Colonic mucosa (tissue), 4 donors: ENCODE measurements at regions not wholly inside any gene's neighbourhood (a gene's known extent, or its start where the extent isn't known, plus 50 kb on each side); places are given as distances from the start of the nearest gene placed in this dataset.

Experiments used
- DNase-seq: peaks from one replicate; pipeline ENCODE4 v3.0.0-alpha.2; 2020
- H3K27ac ChIP-seq: fragments of 200-600 bp; one replicate; pipeline ENCODE4 v1.8.0; 2021
- H3K27me3 ChIP-seq: fragments of 200-600 bp; one replicate; pipeline ENCODE4 v1.8.0; 2021
- H3K36me3 ChIP-seq: fragments of 200-600 bp; one replicate; pipeline ENCODE4 v1.8.0; 2021
- H3K4me1 ChIP-seq: fragments of 200-600 bp; one replicate; pipeline ENCODE4 v1.8.0; 2021; ENCODE audit warnings: mild to moderate bottlenecking
- H3K4me3 ChIP-seq: fragments of 200-600 bp; one replicate; pipeline ENCODE4 v1.8.0; 2021
- H3K9ac ChIP-seq, 2 donors: one replicate each; pipeline ENCODE4 v1.7.0; 2013; ENCODE audit warnings: control low read depth in 2 of 2, low read depth in 2 of 2, low read length in 2 of 2
- H3K9me3 ChIP-seq: fragments of 200-600 bp; one replicate; pipeline ENCODE4 v1.8.0; 2021
- CTCF ChIP-seq: fragments of 200-600 bp; IDR thresholded peaks from one replicate; pipeline ENCODE4 v1.8.0; 2022; ENCODE audit warnings: antibody characterized with exemption, mild to moderate bottlenecking
- intact Hi-C: fragments of 100-400 bp; cut with DNase I; formaldehyde crosslinking; loops from one replicate; pipeline ENCODE4 v1.14.1; 2022
- donor health status: healthy.
- donor health status: DM: no; HTN: no; CAD: no.
- donor health status: DM: no; HTN: no; CAD: no.

DNA sequence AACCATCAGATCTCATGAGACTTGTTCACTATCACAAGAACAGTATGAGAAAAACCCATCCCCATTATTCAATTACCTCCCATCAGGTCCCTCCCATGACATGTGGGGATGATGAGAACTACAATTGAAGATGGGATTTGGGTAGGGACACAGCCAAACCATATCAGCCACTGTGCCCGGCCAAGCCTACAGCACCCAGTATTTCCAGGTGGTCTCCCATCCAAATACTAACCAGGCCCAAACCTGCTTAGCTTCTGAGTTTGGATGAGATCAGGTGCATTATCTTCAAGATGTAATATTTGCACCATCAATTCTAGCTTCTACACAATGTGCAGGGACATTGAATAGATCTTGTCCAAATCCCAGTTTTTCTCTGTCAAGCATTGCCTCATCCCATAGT, 196.9 kb downstream of the BAMBI start:
- intact Hi-C loops = loop anchor here (10.0 kb wide), 1 partner anchor 199 kb away; the partner anchor contains the start of gene BAMBI
- no peak for DNase-seq

DNA sequence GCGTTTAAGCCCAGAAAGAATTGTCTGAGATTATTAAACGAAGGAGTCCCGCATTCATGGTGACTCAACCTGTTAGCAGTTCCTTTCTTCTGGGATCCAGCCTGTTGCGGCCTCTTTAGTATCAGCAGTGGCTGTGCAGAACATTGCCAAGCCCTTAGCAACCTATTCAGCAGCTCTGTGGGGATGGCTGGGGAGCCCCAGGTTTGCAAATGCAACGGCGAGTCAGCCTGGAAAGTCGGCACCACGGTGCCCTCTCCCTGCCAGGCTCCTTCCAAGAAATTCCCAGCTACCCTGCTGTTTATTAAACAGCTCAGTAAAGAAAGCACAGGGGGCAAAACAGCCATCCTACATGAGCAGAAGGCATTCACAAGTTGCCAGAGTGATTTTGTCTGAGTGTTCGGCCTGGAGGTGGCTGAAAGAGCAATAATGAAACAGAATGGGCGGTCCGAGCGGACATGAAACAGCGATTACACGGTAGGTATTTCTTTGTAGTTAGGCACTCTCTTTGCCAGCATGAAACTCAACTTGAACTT, 198.3 kb downstream of the BAMBI start:
- intact Hi-C loops = loop anchor here (10.0 kb wide), 1 partner anchor 201 kb away; the partner anchor contains the start of gene BAMBI
- no peak overlapping the region for H3K27ac ChIP-seq
- no peak overlapping the region for H3K4me3 ChIP-seq
- no peak overlapping the region for H3K9ac ChIP-seq
- no peaks in the 10 kb centered on the region for H3K4me1 ChIP-seq
- no peaks in the 10 kb centered on the region for H3K27me3 ChIP-seq
- DNase-seq = no peak
- no peak for TF ChIP-seq CTCF
- H3K9me3 ChIP-seq = no peaks in the 10 kb centered on the region
- no peaks in the 10 kb centered on the region for H3K36me3 ChIP-seq

More for the DNA sequence above, 196.9 kb downstream of the BAMBI start:
- H3K27ac ChIP-seq = no peak overlapping the region
- no peaks in the 10 kb centered on the region for H3K9me3 ChIP-seq
- TF ChIP-seq CTCF = no peak
- H3K9ac ChIP-seq = no peak overlapping the region
- H3K4me1 ChIP-seq = no peaks in the 10 kb centered on the region
- no peaks in the 10 kb centered on the region for H3K27me3 ChIP-seq
- no peak overlapping the region for H3K4me3 ChIP-seq
- no peaks in the 10 kb centered on the region for H3K36me3 ChIP-seq

- Histone ChIP-seq H3K27me3 (no peaks in the 10 kb centered on the region), H3K9ac (no peak overlapping the region), H3K27ac (no peak overlapping the region), H3K9me3 (no peaks in the 10 kb centered on the region), H3K4me1 (no peaks in the 10 kb centered on the region), H3K4me3 (no peak overlapping the region), H3K36me3 (no peaks in the 10 kb centered on the region)
- intact Hi-C loops = loop anchor here (10.0 kb wide), 1 partner anchor 204 kb away; the partner anchor contains the start of gene BAMBI
- TF ChIP-seq CTCF = no peak
- DNase-seq = no peak
Observed at GRCh38 chr10:28878236-28878970, 201.1 kb downstream of the BAMBI start.

DNA sequence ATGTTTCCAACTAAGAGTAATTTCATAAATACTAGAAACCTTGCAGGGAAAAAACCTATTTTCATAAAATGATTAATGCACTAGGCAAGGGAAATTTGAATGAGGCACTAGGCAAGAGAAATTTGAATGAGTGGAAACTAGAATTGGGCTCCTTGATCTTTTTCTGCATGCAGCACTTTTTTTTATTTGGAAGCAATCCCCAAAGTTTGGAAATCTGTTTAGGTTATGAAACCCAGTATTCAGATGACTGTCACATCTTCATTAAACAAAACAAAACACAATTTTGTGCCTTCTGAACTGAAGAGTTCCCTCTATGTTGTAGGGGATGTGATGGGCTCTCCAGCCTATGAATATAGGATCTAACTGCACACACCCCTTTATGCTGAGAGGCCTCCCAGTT, 201.9 kb downstream of the BAMBI start:
- Histone ChIP-seq H3K4me1 (no peaks in the 10 kb centered on the region), H3K27me3 (no peaks in the 10 kb centered on the region), H3K36me3 (no peaks in the 10 kb centered on the region), H3K9me3 (no peaks in the 10 kb centered on the region), H3K27ac (no peak overlapping the region), H3K4me3 (no peak overlapping the region), H3K9ac (no peak overlapping the region)
- intact Hi-C loops = loop anchor here (10.0 kb wide), 1 partner anchor 204 kb away; the partner anchor contains the start of gene BAMBI
- TF ChIP-seq CTCF = no peak
- DNase-seq = no peak

DNA sequence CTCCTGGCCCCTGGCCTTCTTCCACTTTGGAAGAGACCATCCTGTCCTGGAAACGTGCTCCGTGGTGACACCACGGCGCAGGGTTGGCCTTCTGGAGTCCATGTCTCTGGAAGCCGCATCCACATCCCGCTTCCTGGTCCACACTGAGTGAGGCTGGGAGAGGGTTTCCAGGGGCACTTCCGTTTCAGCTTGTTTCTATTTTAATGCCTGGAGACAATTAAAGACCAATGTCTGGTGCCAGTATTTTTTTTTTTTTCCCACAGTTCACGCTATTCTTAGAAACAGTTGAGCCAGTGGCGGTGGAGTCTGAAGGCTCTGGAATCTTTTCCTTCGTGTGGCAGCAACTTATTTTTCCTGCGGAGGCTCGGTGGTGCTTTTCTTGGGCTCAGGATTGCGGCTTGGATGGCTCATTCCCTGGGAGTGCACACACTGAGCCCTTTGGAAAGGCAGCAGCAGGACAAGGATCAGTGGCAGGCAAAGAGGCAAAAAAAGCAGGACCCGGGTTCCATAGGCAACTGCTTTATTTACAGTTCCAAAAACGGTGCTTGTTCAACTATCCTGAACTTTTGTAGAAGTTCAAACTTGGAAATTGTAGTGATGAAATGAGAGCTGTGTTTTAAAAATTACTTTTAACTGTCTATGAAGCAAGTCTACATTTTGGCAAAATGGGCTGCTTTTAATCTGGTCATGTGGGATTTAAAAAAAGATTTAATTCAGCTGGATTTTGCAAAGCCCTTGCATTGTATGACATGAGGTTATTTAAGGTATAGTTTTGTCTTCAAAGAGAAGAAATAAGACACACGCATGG, 202.8 kb downstream of the BAMBI start:
- intact Hi-C loops = loop anchor here (10.0 kb wide), 1 partner anchor 205 kb away; the partner anchor contains the start of gene BAMBI
- Histone ChIP-seq H3K27me3 (no peaks in the 10 kb centered on the region), H3K4me1 (no peaks in the 10 kb centered on the region), H3K27ac (no peak overlapping the region), H3K9me3 (no peaks in the 10 kb centered on the region), H3K4me3 (no peak overlapping the region), H3K9ac (no peak overlapping the region), H3K36me3 (no peaks in the 10 kb centered on the region)
- no peak for DNase-seq
- TF ChIP-seq CTCF = no peak
